ENCODE measurements at regions not wholly inside any gene's neighbourhood (a gene's known extent, or its start where the extent isn't known, plus 50 kb on each side); places are given as distances from the start of the nearest gene placed in this dataset.

DNA sequence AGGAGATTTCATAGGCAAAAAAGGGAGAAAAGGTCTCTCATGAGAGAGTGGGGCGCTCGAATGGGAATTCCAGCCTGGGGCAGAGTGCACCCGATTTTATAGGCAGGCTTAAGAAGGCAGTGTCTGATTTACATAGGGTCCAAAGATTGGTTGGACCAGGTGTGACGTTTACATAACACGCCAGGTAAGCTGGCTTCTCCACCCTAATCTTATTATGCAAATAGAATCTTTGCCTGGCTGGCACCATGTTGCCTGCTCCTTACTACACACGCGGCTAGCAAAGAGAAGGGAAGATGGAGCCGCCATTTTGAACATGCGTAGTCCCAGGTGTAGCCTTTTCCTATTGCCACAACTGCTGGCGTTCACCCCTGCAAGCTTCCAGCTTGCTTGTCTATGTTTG lies 103.7 kb downstream of the SLC16A1 start:
- no peaks in the 10 kb centered on the region for H3K27me3 ChIP-seq (ENCODE audit: control insufficient read depth, insufficient read depth, low read length)
- TF ChIP-seq, protein P1, sequence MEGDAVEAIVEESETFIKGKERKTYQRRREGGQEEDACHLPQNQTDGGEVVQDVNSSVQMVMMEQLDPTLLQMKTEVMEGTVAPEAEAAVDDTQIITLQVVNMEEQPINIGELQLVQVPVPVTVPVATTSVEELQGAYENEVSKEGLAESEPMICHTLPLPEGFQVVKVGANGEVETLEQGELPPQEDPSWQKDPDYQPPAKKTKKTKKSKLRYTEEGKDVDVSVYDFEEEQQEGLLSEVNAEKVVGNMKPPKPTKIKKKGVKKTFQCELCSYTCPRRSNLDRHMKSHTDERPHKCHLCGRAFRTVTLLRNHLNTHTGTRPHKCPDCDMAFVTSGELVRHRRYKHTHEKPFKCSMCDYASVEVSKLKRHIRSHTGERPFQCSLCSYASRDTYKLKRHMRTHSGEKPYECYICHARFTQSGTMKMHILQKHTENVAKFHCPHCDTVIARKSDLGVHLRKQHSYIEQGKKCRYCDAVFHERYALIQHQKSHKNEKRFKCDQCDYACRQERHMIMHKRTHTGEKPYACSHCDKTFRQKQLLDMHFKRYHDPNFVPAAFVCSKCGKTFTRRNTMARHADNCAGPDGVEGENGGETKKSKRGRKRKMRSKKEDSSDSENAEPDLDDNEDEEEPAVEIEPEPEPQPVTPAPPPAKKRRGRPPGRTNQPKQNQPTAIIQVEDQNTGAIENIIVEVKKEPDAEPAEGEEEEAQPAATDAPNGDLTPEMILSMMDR (IDR thresholded peaks at IDR 0.05; ENCODE audit: borderline replicate concordance, extremely low read depth, insufficient read depth), result no peak
- intact Hi-C loops (cut with DNase I), result no loop called here
- DNase-seq (no peak), FAIRE-seq (no peak)
- no peak overlapping the region for H3K27ac ChIP-seq (ENCODE audit: low read depth in 2 of 2, low read length in 2 of 2)
- H3K9ac ChIP-seq (ENCODE audit: low read length in 3 of 3), result no peak overlapping the region
- H3K36me3 ChIP-seq (ENCODE audit: control insufficient read depth in 2 of 3, insufficient read depth in 3 of 3, low read length in 3 of 3), result no peaks in the 10 kb centered on the region
- peaks cover 0 to 2% (median 0%) of the 10 kb centered on the region in 3 donors for H3K4me1 ChIP-seq (ENCODE audit: control insufficient read depth in 2 of 3, insufficient read depth in 2 of 3, low read depth in 1 of 3, low read length in 3 of 3)
- H3K9me3 ChIP-seq (ENCODE audit: control insufficient read depth in 2 of 3, insufficient read depth in 1 of 3, low read length in 3 of 3), result no peaks in the 10 kb centered on the region
- H3K4me3 ChIP-seq (ENCODE audit: low read length in 3 of 3), result no peak overlapping the region

DNA sequence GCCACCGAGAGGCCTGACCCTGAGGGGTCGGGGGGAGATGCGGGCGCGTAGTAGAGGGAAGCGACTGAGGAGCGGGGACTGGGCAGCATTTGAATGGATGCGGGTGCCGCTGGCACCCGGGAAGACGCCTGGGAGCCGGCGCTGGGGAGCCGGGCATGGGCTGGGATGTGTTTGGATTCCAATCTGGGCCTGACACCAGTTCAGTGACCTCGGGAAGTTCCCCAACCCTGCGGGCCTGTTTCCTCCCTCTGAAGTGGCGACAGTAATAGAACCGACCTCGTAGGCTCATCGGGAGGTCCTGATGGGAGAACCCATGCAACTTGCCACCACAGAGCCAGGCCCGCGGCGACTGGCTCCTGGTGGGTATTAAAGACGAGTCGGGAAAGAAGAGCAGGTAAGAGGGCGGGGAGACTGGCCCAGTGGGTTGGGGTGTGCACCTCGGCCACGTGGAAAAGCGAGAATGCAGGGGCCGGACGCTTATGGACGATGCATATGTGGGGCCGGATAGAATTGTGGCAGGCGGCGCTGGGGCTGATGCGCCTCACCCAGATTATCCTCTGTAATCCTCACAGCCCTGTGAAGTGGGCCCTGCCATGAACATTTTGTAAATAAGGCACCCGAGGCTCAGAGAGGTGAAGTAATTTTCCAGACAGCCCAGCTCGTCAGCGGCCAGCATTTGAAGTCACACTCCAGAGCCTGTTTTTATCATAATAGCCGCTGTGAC lies 105.8 kb downstream of the SLC16A1 start:
- H3K9me3 ChIP-seq (ENCODE audit: control insufficient read depth in 2 of 3, insufficient read depth in 1 of 3, low read length in 3 of 3), result no peaks in the 10 kb centered on the region
- no peak overlapping the region for H3K9ac ChIP-seq (ENCODE audit: low read length in 3 of 3)
- H3K27me3 ChIP-seq (ENCODE audit: control insufficient read depth, insufficient read depth, low read length), result no peaks in the 10 kb centered on the region
- intact Hi-C loops (cut with DNase I), result no loop called here
- H3K27ac ChIP-seq (ENCODE audit: low read depth in 2 of 2, low read length in 2 of 2), result no peak overlapping the region
- no peaks in the 10 kb centered on the region for H3K36me3 ChIP-seq (ENCODE audit: control insufficient read depth in 2 of 3, insufficient read depth in 3 of 3, low read length in 3 of 3)
- DNase-seq (peak in 3 of 5 donors; percentile 12 to 47 (median 13)), FAIRE-seq (no peak)
- H3K4me3 ChIP-seq (ENCODE audit: low read length in 3 of 3), result peak overlapping the region in 2 of 3 donors; percentile 28 to 35
- peaks cover 0 to 2% (median 0%) of the 10 kb centered on the region in 3 donors for H3K4me1 ChIP-seq (ENCODE audit: control insufficient read depth in 2 of 3, insufficient read depth in 2 of 3, low read depth in 1 of 3, low read length in 3 of 3)
- TF ChIP-seq, protein P1 (IDR thresholded peaks at IDR 0.05; ENCODE audit: borderline replicate concordance, extremely low read depth, insufficient read depth), result no peak

DNA sequence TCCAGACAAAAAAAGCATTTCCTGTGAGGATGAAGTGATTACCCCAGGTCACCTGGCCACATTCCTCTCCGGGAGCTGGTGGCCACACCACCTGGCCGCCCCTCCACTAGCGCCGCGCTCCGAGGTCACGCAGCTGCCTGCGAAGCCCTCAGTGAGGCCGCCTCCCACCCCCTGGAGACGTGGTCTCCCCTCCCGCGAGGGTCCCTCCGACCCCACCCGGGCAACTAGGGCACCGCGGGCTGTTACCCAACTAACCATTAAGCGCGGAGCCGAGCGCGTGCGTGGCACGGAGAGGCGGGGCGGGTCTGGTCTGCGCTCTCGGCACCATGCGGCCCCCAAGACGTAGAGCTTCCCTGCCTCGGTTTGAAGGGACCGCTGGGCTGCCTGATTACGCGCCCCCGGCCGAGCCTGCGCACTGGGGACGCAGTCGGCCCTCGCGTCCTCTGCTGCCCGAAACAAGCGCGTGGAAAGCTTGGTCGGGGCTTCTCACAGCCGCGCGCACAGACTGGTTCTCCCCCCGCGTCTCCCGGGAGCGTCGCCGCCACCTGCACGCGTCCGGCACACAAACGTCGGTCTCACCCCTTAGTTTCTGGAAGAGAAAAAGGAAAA lies 106.5 kb downstream of the SLC16A1 start:
- Histone ChIP-seq H3K27ac (ENCODE audit: low read depth in 2 of 2, low read length in 2 of 2) (no peak overlapping the region), H3K4me3 (ENCODE audit: low read length in 3 of 3) (peak overlapping the region in 2 of 3 donors; percentile 28 to 35), H3K27me3 (ENCODE audit: control insufficient read depth, insufficient read depth, low read length) (no peaks in the 10 kb centered on the region), H3K36me3 (ENCODE audit: control insufficient read depth in 2 of 3, insufficient read depth in 3 of 3, low read length in 3 of 3) (no peaks in the 10 kb centered on the region), H3K9me3 (ENCODE audit: control insufficient read depth in 2 of 3, insufficient read depth in 1 of 3, low read length in 3 of 3) (no peaks in the 10 kb centered on the region), H3K9ac (ENCODE audit: low read length in 3 of 3) (no peak overlapping the region), H3K4me1 (ENCODE audit: control insufficient read depth in 2 of 3, insufficient read depth in 2 of 3, low read depth in 1 of 3, low read length in 3 of 3) (peaks cover 0 to 2% (median 0%) of the 10 kb centered on the region in 3 donors)
- peak in 4 of 5 donors; percentile 66 to 80 (median 77) for DNase-seq
- FAIRE-seq, result no peak
- TF ChIP-seq, protein P1 (IDR thresholded peaks at IDR 0.05; ENCODE audit: borderline replicate concordance, extremely low read depth, insufficient read depth), result no peak
- intact Hi-C loops (cut with DNase I), result no loop called here
